Mesodermal cell (in vitro differentiated cells): ENCODE measurements at regions not wholly inside any gene's neighbourhood (a gene's known extent, or its start where the extent isn't known, plus 50 kb on each side); places are given as distances from the start of the nearest gene placed in this dataset.

Source experiments
- H3K27ac ChIP-seq: 2 replicates; pipeline ENCODE4 v1.7.0; 2013; ENCODE audit warnings: mild to moderate bottlenecking, low read depth, low read length, moderate library complexity; ENCODE audit not compliant: severe bottlenecking
- H3K36me3 ChIP-seq: 2 replicates; pipeline ENCODE4 v1.7.1; 2013; ENCODE audit warnings: mild to moderate bottlenecking, low read length, moderate library complexity; ENCODE audit not compliant: control insufficient read depth, insufficient read depth
- H3K4me1 ChIP-seq: one replicate; pipeline ENCODE4 v1.7.1; 2013; ENCODE audit warnings: mild to moderate bottlenecking, low read length; ENCODE audit not compliant: insufficient read depth, control insufficient read depth, poor library complexity, severe bottlenecking
- H3K4me3 ChIP-seq: 2 replicates; pipeline ENCODE4 v1.7.0; 2013; ENCODE audit warnings: low read length, control low read depth, mild to moderate bottlenecking; ENCODE audit not compliant: insufficient read depth, poor library complexity, severe bottlenecking; ENCODE audit errors: extremely low read depth
- H3K9me3 ChIP-seq: 2 replicates; pipeline ENCODE4 v1.7.1; 2013; ENCODE audit warnings: mild to moderate bottlenecking, low read length, moderate library complexity; ENCODE audit not compliant: control insufficient read depth
- WGBS, 2 experiments: methylation state at CpG; one replicate each; pipeline ENCODE4 v1.1.5; 2013; ENCODE audit warnings: missing lambda C conversion rate in 2 of 2; ENCODE audit not compliant: insufficient coverage in 2 of 2; 5-methylcytosine and 5-hydroxymethylcytosine counted together

DNA sequence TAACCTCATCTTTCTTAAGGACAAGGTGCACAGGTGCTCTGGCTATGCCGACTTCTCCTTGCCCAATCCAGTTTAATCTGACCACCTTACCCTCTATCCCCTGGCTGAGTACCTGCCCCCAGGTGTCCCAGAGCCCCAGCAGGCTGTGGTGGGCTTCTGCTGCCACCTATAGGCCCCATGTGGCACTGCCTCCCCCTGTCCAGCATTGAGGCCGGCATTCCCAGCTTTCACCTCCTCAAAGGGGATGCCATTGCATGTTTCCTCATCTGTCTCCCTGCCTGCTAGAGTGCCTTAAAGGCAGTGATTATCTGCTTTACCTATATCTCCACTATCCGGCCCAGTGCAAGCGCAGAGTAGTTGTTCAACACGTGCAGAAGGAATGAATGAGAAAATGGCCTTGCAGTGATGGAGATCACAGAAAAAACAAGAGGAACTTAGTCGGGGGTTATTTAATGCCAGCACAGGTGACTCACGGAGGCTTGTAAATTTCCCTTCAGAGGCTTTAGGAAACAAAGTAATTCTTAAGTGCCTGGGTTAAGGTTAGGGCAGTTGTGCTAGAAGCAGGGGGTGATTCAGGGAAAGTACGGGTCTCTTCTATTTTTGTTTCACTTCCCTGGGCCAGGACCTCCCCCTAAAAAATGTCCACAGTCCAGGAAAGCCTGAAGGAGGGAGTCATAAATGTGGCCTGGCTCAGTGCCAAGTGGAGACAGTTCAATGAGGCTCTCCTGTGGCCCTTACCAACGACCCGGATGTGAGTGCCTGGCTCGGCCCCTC lies 131.8 kb upstream of the NGF start:
- Histone ChIP-seq H3K27ac (peak overlapping the region; percentile 36), H3K36me3 (no peaks in the 10 kb centered on the region), H3K4me1 (peaks cover 3% of the 10 kb centered on the region), H3K4me3 (no peak overlapping the region), H3K9me3 (no peaks in the 10 kb centered on the region)
- 46 to 66% methylated on average over 8 to 9 of the region's 11 CpGs for WGBS, 2 experiments

DNA sequence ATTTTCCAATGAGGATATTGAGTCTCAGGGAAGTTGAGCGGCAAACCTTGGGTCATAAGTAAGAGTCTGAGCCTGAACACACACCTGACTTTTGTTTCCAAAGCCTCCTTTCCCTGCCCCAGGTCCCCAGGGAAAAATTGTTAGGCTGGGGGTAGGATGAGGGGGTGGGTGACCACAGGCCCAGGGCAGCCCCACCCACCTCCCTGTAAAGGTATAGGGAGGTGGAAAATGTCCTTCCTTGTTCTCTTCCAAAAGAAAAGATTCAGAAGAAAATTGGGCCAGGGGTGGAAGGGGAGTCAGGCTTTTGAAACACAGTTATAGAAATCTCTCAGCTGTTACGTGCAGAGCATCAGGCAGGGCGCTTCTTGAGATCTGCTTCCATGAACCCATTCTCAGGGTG lies 129.7 kb upstream of the NGF start:
- Histone ChIP-seq H3K4me1 (peaks cover 3% of the 10 kb centered on the region), H3K4me3 (no peak overlapping the region), H3K9me3 (no peaks in the 10 kb centered on the region), H3K27ac (no peak overlapping the region), H3K36me3 (no peaks in the 10 kb centered on the region)
- WGBS, 2 experiments, result 89 to 100% methylated on average over 2 to 3 of the region's 3 CpGs

DNA sequence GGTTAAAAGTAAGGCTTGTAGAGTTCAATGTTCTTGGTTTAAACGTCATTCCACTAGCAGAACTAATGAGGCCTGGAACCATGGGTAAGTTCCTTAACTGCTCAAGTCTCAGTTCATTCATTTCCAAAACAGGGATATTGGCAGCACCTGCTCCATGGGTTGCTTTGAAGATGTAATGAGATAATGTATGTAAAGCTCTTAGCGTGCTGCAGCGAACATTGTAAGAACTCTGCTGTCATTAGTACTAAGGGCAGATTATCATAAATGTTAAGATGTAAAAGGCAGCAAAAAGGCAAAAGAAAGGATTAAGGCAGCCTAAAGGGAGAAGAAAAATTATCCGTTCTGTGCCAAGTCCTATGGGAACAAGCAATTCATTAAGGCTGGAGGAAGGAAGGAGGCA lies 129.1 kb upstream of the NGF start:
- WGBS, 2 experiments, result 87 to 88% methylated on average over 4 of the region's 4 CpGs
- Histone ChIP-seq H3K27ac (no peak overlapping the region), H3K4me3 (no peak overlapping the region), H3K4me1 (peaks cover 3% of the 10 kb centered on the region), H3K36me3 (no peaks in the 10 kb centered on the region), H3K9me3 (no peaks in the 10 kb centered on the region)

DNA sequence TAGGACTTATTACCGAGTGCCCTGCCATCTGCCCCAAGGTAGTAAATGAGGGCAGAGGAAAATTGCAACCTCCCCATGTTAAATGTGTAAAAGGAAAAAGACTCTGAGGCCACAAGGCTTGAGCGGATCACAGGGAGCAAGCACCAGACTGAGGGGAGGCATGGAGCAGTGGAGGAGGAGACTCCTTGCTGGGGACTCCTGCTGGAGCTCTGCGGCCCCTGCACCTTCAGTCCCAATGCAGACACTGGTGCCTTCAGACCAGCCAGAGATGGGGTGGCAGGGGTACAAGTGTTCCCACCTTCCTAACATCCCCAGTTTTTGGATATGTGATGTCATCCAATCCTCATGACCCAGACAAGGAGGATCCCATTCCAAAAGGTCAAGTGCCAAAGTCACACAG lies 128.4 kb upstream of the NGF start:
- Histone ChIP-seq H3K27ac (no peak overlapping the region), H3K36me3 (no peaks in the 10 kb centered on the region), H3K9me3 (no peaks in the 10 kb centered on the region), H3K4me3 (no peak overlapping the region), H3K4me1 (peaks cover 3% of the 10 kb centered on the region)
- 92 to 100% methylated on average over 2 of the region's 3 CpGs for WGBS, 2 experiments

DNA sequence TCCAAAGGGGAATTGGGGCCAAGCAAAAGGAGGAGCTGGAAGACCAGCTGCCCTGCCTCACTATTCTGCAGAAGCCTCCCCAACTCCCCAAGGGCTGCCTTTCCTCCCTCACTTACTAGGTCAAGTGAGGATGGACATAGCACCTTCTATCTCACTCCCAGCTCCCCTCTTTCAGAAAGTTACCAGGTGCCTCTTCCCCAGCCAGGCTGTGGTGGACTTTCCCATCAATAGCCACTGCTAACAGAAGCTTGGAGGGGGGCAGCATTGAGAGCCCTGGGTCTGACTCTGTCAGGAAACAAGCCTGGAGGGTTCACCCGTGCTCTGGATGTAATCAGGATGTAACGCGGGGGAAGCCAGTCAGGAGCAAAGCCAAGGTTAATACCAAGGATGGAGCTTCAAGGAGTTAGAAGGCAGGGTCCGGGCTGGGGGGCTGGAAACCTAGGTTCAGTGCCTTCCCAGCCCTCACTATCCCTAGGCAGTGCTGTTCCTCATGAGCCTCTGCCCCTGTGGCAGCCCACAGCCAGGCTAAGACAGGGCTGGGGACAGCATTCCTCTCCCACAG lies 127.8 kb upstream of the NGF start:
- WGBS, 2 experiments, result 79 to 84% methylated on average over 4 of the region's 4 CpGs
- no peak overlapping the region for H3K4me3 ChIP-seq

DNA sequence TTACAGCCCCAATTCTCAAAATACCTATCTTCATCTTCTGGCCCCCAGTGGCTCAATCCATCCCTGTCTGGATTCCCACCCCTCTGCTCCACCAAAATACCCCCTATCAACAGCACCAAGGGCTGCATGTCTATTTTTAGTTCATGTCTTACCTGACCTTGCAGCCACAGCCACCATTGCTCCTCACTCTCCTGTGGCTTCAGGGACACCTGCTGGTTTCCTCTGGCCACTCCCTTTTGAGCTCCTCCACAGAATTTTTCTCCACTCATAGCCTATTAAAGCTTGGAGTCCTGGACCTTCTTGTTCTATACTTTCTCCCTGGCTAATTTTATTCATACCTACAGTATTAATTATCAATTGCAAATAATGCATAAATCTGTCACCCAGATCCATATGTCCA lies 125.3 kb upstream of the NGF start:
- Histone ChIP-seq H3K9me3 (no peaks in the 10 kb centered on the region), H3K27ac (no peak overlapping the region), H3K4me3 (no peak overlapping the region), H3K4me1 (no peaks in the 10 kb centered on the region), H3K36me3 (no peaks in the 10 kb centered on the region)

More for the DNA sequence above, 127.8 kb upstream of the NGF start:
- H3K9me3 ChIP-seq, result no peaks in the 10 kb centered on the region
- no peaks in the 10 kb centered on the region for H3K36me3 ChIP-seq
- peaks cover 3% of the 10 kb centered on the region for H3K4me1 ChIP-seq
- no peak overlapping the region for H3K27ac ChIP-seq

DNA sequence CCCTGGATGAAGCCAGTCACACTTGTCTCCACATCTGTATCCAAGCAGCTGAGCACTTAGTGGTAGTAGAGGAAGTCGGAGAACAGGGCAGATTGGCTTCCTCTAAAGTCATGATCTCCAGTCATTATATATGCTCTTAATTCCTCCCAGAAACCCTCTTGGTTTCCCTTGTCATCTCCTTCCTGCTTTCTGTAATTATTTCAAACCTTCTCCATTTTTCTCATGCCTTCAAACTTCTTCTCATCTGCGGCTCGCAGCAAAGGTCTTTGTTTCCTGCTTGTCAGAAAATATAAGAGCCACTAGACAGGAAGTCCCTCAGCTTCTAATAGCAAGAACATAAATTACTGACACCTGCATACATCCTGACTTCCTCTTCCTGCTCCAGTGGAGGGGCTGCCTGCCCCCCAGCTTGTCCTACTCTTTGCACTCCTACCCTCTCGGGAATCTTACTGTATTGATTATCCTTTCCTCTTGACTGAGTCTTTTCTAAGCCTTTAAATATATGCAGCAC lies 124.6 kb upstream of the NGF start:
- Histone ChIP-seq H3K36me3 (no peaks in the 10 kb centered on the region), H3K4me1 (no peaks in the 10 kb centered on the region), H3K27ac (no peak overlapping the region), H3K4me3 (no peak overlapping the region), H3K9me3 (no peaks in the 10 kb centered on the region)
- WGBS, 2 experiments, result 86 to 100% methylated on average over 2 to 3 of the region's 4 CpGs

DNA sequence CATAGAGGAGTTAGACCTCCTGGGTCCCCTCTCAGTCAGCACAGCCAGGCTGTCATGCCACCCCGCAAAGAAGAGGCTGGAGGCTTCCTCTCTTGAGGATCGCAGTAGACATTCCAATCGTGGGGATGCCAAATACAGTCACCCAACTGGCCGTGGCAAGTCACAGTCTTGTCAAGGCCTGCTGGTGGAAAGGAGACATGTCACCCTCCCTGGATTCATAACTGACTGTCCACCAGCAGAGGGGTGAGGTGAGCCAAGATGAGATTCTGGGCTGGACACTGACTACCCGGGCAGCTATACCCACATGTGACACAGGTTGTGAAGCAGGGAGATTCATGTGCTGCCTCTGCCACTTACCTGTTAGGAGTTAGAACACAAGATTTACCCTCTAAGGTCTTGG lies 123.5 kb upstream of the NGF start:
- no peaks in the 10 kb centered on the region for H3K36me3 ChIP-seq
- no peaks in the 10 kb centered on the region for H3K9me3 ChIP-seq
- H3K4me3 ChIP-seq, result no peak overlapping the region
- no peak overlapping the region for H3K27ac ChIP-seq
- no peaks in the 10 kb centered on the region for H3K4me1 ChIP-seq
- WGBS, 2 experiments, result 70 to 100% methylated on average over 4 of the region's 5 CpGs

DNA sequence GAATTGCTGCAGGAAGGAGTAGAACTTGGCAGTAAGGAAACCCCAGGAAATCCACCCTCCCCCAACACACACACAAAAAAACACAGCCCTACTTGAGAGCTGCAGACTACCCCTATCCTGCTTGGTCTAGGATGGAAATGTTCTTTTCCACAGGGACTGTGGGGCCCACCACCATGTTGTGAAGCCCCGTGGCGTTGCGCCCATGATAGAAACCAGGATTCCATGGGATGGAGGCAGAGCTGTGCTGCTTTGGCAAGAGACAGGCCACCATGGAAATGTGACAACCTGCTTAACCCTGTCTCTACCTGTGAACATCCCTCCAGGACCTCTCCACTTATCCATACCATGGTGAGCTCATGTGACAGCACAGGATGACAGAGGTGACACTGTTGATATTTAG lies 121.1 kb upstream of the NGF start:
- 100% methylated on average over 3 of the region's 3 CpGs; no CpG with 5 or more reads in 1 of the 2 experiments for WGBS, 2 experiments
- Histone ChIP-seq H3K4me3 (no peak overlapping the region), H3K4me1 (no peaks in the 10 kb centered on the region), H3K36me3 (no peaks in the 10 kb centered on the region), H3K27ac (no peak overlapping the region), H3K9me3 (no peaks in the 10 kb centered on the region)

DNA sequence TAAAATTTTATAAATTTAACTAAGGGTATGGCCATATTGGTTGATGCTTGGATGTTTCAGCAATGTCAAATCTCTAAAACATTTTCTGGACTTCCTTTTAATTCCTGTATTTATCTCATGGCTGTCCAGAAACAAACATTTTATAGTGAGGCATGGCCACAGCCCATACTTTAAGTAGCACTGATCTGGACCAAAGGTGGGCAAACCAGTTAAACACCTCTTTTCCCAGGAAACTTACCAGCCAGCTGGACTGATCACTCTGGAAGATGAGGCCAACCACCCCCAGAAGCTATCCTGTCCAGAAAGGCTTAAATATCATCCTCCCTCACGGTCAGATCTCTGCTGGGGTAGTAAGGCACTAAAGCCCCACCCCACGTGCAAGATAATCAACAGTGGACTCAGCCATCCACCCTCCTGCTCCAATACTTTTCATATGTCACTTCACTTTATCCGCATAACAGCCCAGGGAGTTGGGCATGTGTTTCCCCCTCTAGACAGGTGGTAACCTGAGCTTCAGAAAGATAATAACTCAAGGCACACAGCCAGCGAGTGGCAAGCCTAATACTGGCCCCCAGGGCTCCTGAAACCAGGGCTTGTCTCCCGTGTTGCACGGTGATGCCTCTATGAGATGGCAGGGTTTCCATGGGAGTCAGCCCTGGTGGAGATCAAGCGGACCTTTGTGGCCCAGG lies 120.5 kb upstream of the NGF start:
- no peaks in the 10 kb centered on the region for H3K4me1 ChIP-seq
- H3K36me3 ChIP-seq, result no peaks in the 10 kb centered on the region
- no peaks in the 10 kb centered on the region for H3K9me3 ChIP-seq
- 86 to 91% methylated on average over 3 to 6 of the region's 7 CpGs for WGBS, 2 experiments
- no peak overlapping the region for H3K4me3 ChIP-seq
- no peak overlapping the region for H3K27ac ChIP-seq

DNA sequence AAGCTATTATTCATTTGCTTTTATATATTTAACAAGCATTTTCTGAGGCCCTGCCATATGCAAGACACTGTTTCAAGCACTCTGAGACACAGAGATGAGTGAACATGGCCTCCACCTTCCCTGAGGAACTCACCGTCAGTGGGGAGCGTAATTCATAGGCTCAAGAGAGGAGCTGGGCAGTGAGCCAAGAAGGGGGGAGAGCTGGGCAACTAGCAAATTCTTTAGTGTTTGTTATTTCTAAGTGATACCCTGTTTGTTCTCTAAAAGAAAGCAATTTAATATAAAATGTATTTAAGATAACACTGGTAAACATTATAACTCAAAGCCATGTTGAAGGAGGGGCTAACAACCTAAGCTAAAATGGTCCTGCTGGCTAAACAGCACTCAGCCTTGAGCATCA lies 119.2 kb upstream of the NGF start:
- H3K4me1 ChIP-seq, result no peaks in the 10 kb centered on the region
- H3K36me3 ChIP-seq, result no peaks in the 10 kb centered on the region
- H3K9me3 ChIP-seq, result no peaks in the 10 kb centered on the region
- WGBS, 2 experiments, result 93 to 100% methylated on average over 2 of the region's 2 CpGs
- no peak overlapping the region for H3K27ac ChIP-seq
- no peak overlapping the region for H3K4me3 ChIP-seq
